GM21723 (cell line): ENCODE measurements at regions not wholly inside any gene's neighbourhood (a gene's known extent, or its start where the extent isn't known, plus 50 kb on each side); places are given as distances from the start of the nearest gene placed in this dataset.

Experiments
- ATAC-seq: cut with Tn5 transposase; IDR thresholded peaks from one replicate; pipeline ENCODE4 v1.9.1; 2021; ENCODE audit warnings: mild to moderate bottlenecking, moderate library complexity; ENCODE audit not compliant: unreplicated experiment

DNA sequence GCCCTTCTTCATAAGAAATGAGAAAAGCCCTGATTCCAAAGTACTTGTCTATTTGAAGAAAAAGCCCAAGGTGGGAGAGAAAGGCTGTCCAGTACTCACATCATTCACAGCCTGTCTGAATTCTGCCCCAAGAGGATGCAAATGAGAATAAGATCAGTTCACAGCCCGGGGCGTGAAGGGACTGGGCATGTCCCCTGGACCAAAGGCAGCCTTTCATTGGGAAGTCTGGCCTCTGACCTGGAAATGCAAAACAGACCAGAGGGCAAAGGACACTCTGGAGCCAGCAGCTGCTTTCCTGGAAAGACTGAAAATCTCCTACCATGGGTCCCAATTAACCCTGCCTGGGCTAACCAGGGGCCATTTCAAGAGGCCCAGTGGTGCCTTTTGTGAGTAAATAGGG lies 191.2 kb upstream of the PELI2 start:
- no peak for ATAC-seq

DNA sequence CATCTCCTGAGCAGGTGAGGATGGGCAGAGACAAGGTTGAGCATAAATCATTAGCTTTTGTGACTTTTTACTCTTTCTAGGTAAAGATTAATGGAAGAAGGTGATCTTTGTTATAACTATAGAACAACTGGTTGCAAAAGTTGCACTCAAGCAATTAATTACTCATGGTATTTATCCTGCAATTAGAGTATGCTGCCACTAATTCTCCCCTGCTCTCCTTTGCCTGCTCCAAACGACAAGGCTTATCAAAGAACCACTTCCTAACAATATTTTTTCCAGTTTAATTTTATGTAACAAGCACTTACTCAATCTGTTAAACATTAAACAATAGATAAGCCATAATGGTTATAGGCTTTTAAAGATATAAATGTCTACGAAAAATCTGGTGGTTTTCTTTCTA lies 189.9 kb upstream of the PELI2 start:
- ATAC-seq: no peak

DNA sequence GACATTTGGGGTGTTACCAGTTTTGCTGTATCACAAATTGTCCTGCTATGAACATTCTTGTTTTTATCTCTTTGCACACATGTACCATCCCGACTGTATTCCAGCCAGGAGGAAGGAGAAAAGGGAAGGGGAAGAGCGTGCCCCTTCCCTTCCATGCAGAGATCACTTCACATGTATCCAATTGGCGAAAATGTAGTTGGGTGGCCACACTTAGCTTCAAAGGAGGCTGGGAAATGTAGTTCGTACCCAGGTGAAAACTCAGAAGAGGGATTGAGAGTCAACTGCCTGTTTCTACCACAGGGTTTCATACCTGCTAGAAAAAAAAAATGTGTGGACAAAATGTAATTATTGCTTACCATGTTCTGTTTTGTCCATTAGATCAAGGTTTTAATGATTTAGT lies 189.1 kb upstream of the PELI2 start:
- ATAC-seq: no peak

DNA sequence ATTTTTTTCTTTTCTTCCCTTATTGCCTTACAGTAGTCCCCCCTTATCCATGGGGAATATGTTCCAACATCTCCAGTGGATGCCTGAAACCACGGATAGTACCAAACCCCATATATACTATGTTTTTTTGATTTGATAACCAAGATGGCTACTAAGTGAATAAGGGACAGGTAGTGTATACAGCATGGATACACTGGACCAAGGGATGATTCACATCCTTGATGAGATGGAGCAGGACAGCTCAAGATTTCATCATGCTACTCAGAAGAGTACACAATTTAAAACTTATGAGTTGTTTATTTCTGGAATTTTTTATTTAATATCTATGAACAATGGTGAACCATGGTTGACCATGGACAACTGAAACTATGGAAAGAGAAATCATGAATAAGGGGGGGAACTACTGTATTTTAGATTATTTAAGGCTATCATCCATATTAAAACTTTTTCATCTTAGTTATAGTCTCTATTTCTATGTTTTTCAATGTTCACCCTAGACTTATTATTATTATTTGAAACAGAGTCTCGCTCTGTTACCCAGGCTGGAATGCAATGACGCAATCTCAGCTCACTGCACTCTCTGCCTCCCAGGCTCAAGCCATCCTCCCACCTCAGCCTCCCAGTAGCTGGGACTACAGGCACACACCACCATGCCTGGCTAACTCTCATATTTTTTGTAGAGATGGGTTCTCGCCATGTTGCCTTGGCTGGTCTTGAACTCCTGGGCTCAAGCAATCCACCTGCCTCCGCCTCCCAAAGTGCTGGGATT lies 188.0 kb upstream of the PELI2 start:
- no peak for ATAC-seq

DNA sequence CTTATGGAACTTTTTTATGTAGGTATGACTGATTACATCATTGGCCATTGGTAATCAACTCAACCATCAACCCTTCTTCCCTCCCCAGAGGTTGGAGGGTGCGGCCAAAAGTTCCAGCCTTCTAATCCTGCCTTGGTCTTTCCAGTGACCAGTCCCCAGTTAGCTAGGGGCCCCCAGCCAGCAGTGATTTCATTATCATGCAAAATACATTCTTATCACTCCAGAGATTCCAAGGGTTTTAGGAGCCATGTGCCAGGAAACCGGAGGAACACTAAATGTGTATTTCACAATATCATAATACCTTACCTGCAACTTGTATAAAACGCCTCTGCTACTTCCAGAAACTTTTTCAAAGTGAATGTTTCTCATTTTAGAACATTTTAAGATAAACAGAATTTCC lies 181.5 kb upstream of the PELI2 start:
- ATAC-seq: no peak

DNA sequence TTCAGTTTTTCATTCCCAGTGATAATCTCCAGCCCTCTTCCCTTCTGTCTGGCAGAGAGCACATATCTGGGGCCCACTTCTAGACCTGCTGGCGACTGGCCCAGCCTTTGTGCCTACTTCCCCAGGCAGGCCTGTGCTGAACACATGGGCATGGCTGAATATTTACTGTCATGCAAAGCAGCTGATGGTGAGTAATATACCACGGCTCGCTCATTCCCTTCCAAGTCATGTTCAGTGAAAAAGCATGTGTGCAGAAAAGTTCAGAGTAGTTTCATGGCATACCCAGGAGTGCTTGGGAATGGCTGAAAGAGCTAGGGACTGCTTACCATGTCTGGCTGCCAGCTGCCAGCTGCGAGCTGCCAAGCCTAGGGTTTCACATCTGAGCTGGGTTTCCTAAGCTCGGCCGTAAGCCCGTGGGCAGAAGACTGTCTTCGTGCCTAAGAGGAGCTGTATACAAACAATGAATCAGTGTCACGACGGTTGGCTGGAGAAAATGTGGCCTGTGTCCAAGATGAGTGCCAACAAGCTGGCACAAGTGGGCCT lies 179.9 kb upstream of the PELI2 start:
- ATAC-seq: no peak

DNA sequence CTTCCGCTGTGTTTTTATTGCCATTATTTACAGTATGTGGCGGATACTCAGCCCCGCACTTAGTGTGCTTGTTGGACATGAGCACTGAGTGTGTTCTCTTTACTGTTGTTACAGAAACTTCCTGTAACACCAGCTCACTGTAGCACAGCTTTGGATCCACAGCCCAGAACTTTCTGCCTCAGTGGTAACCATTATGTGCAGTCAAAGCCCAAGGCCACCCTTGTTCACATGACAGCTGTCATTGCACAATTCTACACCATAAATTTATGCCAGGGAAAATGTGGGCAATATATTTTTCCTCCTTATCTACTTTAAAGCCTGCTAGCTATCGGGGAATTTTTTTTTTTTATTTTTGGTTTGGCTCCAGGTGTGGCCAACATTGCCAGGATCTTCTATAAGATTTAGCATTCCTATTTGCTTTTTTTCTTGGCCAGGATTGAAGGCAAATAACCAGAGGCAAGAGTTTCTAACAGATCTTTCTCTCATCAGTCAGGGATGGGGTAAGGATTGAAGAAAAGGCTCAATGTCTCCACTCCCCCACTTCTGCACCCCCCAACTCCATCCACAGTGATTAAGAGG lies 176.0 kb upstream of the PELI2 start:
- no peak for ATAC-seq

DNA sequence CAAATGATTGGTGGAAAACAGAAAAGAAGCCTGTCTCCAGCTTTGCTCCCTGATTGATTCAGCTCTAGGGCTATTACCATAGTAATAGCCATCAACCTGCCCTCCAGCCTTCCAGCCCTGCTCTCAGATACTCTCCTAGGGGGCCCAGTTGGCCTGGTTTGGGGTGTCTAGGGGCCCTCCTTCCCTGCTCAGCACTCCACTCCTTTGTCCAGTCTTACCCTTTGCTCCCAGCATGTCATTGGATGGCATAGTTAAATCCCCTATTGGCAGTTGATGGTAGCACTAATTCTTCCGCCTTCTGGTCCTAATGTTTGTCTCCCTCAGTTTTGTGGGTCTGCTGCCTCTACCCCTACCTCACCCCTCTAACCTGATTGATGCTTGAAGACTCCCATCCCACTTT lies 175.4 kb upstream of the PELI2 start:
- ATAC-seq: no peak

DNA sequence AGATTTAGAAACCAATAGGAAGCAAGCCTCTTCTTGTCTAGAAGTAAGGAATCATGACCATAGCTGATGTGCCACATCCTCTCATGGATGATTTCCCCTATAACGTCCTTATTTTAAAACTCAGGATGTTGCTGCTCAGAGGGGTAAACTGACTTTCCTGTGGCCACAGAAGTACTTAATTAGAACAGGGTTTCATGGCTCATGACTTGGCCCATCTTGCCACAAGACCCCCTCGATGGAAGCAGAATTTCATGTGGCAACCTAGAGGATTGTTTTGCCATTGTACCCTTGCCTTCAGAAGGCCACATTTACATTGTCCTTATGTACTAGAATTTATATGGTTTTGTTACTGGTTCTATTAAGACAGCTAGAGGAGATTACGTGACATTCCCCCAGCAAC lies 173.5 kb upstream of the PELI2 start:
- no peak for ATAC-seq

DNA sequence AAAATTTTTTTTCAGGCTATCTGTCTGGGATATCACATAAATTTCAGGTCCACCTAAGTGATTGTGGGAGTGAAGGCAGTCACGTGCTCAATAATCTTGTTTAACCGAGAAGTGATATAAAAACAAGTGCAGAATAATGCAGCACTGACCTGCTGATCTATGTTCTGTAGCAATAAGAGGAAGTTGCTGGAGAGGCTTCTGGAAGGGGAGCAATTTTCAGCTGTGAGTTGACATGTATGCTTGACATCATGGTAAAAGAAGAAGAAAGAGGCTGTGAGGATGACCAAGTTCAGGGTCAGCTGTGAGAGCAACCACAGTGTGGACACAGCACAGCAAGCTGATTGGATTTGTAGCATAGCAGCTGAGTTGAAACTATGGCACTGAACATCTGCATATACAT lies 172.0 kb upstream of the PELI2 start:
- no peak for ATAC-seq

DNA sequence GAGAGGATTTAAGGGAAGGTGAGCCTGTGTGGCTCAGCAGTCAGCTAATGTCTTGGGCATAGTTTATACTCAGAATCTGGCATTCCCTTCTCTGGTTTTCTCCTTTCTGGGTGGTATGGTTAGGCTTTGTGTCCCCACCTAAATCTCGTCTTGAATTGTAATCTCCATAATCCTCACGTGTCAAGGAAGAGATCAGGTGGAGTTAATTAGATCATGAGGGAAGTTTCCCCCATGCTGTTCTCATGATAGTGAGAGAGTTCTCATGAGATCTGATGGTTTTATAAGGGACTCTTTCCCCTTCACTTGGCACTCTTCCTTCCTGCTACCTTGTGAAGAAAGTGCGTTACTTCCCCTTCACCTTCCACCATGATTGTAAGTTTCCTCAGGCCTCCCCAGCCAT lies 169.8 kb upstream of the PELI2 start:
- no peak for ATAC-seq

DNA sequence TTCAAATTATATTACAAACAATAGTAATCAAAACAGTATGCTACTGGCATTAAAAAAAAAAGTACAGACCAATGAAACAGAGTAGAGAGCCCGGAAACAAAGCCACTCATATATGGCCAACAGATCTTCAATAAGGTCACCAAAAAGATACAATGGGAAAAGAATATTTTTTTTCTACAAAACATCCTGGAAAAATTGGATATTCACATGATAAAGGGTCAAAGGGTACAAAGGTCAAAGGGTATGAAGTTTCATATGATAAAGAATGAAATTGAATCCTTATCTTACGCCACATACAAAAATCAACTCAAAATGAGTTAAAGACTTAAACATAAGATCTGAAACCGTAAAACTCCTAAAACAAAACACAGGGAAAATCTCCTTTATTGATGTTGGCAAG lies 168.5 kb upstream of the PELI2 start:
- no peak for ATAC-seq

DNA sequence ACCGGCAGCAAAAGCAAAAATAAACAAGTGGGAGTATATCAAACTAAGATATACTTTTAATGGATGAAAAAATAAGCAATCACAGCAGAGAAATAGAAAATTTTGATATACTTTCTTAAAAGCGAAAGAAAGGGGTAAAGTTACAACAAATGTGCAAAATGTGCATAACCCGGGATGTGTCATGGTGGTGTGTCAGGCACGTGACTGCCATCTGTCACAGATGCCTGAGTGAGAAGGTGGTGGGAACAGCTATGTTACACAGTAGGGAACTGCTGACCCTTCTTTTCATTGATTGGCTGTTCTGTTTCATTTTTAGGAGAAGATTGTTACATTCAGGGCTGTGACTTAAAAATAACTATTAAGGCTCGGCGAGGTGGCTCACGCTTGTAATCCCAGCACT lies 168.1 kb upstream of the PELI2 start:
- no peak for ATAC-seq

DNA sequence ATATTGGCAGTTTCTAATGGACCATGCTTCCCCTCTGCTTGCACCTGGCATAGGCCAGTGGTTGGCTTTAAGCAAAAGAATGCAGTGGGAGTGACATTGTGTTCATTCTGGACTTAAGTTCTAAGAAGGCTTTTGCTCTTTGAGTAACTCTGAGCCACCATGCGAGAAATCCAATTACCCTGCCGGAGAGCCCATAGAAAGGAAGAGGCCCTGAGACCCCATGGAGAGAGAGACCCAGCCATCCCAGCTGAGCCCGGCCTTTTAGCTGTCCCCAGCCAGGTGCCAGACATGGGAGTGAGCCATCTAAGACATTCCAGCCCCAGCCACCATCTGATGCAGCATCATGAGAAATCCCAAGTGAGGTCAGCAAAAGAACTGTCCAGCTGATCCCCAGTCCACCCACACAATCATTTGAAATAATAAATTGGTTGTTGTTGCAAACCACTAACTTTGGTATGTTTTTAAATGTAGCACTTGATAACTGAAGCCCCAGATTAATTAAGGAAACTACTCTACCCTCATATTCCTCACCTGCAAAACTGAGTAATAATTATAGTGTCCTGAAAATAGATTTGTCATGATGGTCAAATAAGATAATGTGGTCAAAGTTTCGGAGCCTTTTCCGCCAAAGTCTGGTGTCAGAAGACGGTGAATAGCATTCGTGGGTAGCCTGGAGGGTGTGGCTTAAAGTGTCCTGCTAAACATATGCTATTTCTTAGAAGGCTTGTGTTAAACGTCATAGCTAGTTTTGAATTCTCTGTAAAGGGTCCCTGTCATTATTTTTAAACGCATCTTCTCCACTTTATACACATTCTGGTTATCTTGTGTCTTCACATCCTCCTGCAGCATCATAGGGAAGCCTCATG lies 166.6 kb upstream of the PELI2 start:
- ATAC-seq: no peak

DNA sequence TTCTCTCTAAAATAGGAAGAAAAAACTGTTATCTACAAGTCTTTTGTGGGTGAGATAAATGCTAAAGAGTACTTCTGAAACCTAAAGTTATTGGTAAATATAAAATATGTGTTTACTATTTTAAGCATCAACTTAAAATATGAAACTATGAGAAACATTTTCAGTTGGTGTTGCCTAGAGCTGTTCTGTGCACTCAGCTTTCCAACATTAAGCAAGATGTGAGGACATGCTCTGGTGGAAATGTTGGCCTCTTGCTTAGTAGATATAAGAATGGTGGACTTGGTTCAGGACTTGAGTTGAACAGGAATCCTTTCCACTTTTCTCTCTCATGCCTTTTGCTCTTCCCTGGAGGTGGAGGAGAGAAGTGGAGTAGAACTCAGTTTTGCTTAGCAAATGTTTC lies 164.1 kb upstream of the PELI2 start:
- no peak for ATAC-seq

DNA sequence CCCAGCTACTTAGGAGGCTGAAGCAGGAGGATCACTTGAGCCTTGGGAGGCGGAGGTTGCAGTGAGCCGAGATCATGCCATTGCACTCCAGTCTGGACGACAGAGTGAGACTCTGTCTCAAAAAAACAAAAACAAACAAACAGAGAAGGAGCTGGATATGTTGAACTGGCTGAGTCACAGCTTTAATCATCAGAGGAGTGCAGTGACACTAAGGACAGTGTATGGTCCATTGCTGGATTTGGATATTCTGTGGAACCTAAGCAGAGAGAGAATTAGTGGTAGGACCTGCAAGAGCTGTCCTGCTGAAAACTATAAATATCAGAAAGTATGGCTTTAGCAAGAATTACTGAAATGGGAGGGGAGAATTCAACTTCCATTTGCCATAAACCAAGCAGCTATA lies 163.0 kb upstream of the PELI2 start:
- no peak for ATAC-seq

DNA sequence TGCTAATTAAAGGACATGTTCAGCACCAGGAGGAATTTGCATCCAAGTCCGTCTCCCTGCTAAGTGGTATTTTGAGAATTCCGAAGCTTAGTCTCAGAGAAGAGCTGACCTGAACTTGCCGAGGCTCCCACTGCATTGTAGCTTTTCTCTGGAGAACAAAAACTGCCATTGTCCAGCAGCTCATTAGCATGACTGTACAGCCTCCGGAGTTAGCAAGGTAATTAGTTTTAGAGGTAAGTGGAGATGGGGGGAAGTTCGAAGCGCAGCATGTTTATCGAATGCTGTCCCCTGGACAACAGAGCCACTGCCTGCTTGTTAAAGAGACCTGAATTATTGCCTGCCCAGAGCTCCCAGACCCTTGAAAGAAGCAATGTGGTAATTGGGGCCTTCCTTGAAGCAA lies 160.3 kb upstream of the PELI2 start:
- ATAC-seq: no peak

DNA sequence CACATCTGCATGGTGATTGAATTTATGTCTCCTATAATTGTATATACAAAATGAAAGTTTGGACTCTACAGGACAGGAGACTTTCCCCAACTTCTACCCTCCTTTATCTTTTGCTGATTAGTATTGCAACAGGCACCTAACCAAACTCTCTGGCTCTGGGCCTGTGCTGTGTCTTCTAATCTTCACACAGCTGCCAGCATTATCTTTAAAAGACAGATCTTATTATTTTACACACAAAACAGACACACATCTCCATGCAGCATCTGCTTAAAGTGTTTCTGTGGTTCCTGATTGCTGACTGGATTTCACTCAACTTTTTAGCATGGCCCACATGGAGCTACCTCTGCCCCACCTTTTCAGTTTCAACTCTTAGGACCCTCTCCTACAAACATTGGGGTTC lies 154.9 kb upstream of the PELI2 start:
- no peak for ATAC-seq

DNA sequence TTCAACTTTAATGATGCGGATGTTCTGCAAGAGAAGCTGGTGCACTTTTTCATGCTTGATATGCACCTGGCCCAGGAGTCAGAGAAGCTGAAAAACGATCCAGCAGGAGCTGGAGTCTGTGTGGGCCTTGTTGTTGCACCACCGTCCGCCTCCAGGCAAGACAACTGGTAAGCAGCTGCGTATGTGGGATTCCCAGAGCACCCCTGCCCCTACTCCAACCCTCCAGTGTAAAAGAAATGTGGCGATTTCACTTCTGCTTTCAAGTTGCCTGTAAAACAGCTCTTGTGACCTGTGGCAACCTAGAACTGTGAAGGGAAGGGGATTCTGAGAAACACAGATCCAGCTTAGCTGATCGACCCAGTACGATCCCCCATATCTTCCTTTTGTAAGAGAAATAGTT lies 154.1 kb upstream of the PELI2 start:
- no peak for ATAC-seq

DNA sequence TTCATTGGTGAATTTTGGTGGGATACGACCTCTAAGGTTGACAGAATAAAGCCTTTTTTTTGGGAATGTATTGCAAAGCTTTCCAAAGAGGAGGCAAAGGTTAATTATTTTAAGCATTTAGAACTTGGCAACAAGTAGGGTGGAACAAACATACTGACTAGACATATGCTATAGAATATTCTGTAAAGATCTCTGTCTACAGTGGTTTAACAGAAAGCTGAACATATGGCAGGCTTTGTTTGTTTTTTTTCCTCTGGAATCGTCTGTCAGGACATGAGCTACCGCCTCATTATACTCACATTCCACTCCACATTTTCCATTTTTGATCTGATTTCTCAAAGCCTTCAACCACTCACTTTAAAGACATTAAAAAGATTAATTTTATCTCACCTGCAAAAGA lies 153.4 kb upstream of the PELI2 start:
- no peak for ATAC-seq

DNA sequence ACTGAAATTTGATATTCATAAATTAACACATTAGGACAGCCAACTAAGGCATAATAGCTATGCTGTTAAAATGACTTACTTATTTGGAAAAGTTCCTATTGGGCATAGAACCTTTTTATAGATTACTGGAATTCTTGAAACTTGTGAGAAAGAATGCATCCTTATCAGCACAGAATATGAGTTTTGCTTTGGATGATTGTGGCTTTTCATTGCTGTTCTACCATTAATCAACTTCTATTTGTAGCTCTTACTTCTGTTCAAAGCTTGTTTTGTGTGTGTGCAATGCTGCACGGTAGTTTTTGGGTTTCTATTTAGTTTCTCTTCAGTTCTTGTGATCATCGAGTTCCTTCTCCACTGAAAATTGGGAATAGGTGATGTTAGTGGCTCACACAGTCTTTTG lies 152.4 kb upstream of the PELI2 start:
- no peak for ATAC-seq

DNA sequence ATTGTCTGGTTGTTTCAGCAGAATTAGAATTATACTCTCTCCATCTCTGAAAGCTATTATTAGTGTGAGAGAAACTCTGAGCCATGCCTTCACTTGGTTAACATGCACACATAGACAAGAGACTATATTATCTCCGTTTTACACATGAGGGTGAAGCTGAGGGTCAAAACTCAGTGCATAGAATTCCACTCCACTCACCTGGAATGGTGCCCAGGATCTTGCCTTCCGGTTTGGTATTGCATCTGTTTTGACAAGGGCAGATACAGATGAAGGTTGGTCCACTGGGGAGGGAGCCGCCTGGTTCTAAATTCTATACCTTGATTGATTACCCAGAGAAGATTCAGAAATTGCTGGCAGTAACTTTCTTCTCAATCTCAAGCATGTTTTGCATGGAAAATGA lies 149.5 kb upstream of the PELI2 start:
- ATAC-seq: no peak
